ENCODE measurements at regions not wholly inside any gene's neighbourhood (a gene's known extent, or its start where the extent isn't known, plus 50 kb on each side); places are given as distances from the start of the nearest gene placed in this dataset.

DNA sequence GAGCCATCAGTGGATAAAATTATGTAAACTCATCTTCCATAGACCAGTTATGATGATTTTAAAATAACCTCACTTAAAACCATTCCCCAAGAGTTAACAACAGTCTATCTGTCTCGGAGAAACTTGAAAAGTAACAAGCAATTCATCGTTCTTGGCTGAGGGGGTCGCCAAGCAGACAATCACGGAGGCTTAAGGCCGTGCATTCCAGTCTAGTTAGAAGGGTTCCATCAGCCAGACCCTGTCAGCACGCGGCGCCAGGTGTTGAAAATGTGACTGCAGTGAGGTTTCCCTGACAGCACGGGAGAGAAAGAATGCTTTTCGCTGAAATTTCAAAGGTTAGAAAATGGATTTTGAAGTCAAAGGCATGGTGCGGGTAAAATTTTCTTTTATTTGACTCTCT is 1025.0 kb upstream of the CELF2 start:
- H4K20me1 ChIP-seq (ENCODE audit: low read depth, low read length): no peaks in the 10 kb centered on the region
- H3K4me3 ChIP-seq (ENCODE audit: insufficient read depth, low read length, poor library complexity, severe bottlenecking): no peak overlapping the region
- H2AFZ ChIP-seq (ENCODE audit: low read depth, low read length, severe bottlenecking): no peak overlapping the region
- no peaks in the 10 kb centered on the region for H3K9me3 ChIP-seq (ENCODE audit: insufficient read depth, low read length)
- TF ChIP-seq EZH2phosphoT487 (conservative IDR thresholded peaks at IDR 0.05; ENCODE audit: low read length): no peak
- TF ChIP-seq, protein P1, sequence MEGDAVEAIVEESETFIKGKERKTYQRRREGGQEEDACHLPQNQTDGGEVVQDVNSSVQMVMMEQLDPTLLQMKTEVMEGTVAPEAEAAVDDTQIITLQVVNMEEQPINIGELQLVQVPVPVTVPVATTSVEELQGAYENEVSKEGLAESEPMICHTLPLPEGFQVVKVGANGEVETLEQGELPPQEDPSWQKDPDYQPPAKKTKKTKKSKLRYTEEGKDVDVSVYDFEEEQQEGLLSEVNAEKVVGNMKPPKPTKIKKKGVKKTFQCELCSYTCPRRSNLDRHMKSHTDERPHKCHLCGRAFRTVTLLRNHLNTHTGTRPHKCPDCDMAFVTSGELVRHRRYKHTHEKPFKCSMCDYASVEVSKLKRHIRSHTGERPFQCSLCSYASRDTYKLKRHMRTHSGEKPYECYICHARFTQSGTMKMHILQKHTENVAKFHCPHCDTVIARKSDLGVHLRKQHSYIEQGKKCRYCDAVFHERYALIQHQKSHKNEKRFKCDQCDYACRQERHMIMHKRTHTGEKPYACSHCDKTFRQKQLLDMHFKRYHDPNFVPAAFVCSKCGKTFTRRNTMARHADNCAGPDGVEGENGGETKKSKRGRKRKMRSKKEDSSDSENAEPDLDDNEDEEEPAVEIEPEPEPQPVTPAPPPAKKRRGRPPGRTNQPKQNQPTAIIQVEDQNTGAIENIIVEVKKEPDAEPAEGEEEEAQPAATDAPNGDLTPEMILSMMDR (IDR thresholded peaks at IDR 0.05; ENCODE audit: insufficient read depth, low read length, poor library complexity, severe bottlenecking): no peak
- H3K27me3 ChIP-seq (ENCODE audit: low read length): no peaks in the 10 kb centered on the region
- H3K27ac ChIP-seq (ENCODE audit: low read depth, low read length): no peak overlapping the region
- no peak overlapping the region for H3K9ac ChIP-seq (ENCODE audit: low read length)
- no peaks in the 10 kb centered on the region for H3K79me2 ChIP-seq (ENCODE audit: insufficient read depth, low read length)
- H3F3A ChIP-seq (ENCODE audit: insufficient read depth): no peaks in the 10 kb centered on the region
- H3K36me3 ChIP-seq (ENCODE audit: low read length): no peaks in the 10 kb centered on the region
- H3K9me2 ChIP-seq (replicated peaks; ENCODE audit: insufficient read depth, low read length): no peaks in the 10 kb centered on the region
- no peak overlapping the region for H3K4me2 ChIP-seq (ENCODE audit: low read depth, low read length, poor library complexity, severe bottlenecking)

DNA sequence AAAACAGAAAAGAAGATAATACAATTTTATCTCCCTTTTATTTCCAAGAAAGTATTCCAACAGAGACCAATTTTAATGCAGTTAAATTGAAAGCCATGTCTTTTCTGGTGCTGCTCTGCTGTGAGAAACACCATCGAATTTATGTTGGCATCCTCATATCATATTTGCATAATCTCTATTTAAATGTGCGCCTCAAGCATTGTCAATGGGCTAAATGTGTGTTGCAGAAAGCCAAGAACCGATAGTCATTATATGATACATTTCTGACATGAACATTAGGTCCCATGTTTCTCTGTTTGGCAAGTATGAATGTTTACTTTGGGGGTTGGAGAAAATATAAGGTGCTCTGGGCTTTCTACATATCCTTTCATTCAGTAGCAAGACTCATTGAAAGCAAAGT is 1023.5 kb upstream of the CELF2 start:
- Histone ChIP-seq H3K4me3 (ENCODE audit: insufficient read depth, low read length, poor library complexity, severe bottlenecking) (no peak overlapping the region), H2AFZ (ENCODE audit: low read depth, low read length, severe bottlenecking) (no peak overlapping the region), H3K27me3 (ENCODE audit: low read length) (no peaks in the 10 kb centered on the region), H3K79me2 (ENCODE audit: insufficient read depth, low read length) (no peaks in the 10 kb centered on the region), H3K9ac (ENCODE audit: low read length) (no peak overlapping the region), H4K20me1 (ENCODE audit: low read depth, low read length) (no peaks in the 10 kb centered on the region), H3K4me2 (ENCODE audit: low read depth, low read length, poor library complexity, severe bottlenecking) (no peak overlapping the region), H3K36me3 (ENCODE audit: low read length) (no peaks in the 10 kb centered on the region), H3K9me2 (replicated peaks; ENCODE audit: insufficient read depth, low read length) (no peaks in the 10 kb centered on the region), H3F3A (ENCODE audit: insufficient read depth) (no peaks in the 10 kb centered on the region), H3K9me3 (ENCODE audit: insufficient read depth, low read length) (no peaks in the 10 kb centered on the region), H3K27ac (ENCODE audit: low read depth, low read length) (no peak overlapping the region)
- TF ChIP-seq EZH2phosphoT487 (conservative IDR thresholded peaks at IDR 0.05; ENCODE audit: low read length): no peak
- TF ChIP-seq, protein P1 (IDR thresholded peaks at IDR 0.05; ENCODE audit: insufficient read depth, low read length, poor library complexity, severe bottlenecking): no peak

DNA sequence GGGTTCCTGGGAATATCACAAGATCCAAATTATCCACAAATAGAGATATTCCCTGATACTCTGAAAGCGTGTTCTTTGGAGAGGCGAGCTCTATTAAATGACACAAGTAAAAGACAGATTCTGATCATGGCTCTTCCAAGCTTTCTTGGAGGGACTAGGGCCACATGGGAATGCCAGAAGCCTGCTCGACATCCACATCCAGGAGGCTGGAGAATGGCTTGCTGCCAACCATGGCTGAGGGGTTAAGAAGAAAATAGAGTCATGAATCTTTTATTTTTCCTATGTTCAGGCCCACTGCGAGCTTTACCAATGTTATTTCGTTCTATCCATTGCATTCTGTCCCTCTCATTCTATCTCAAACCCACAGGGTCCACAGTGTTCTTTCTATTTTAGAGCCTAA is 1018.0 kb upstream of the CELF2 start:
- Histone ChIP-seq H3K9me2 (replicated peaks; ENCODE audit: insufficient read depth, low read length) (no peaks in the 10 kb centered on the region), H3K27me3 (ENCODE audit: low read length) (no peaks in the 10 kb centered on the region), H3F3A (ENCODE audit: insufficient read depth) (no peaks in the 10 kb centered on the region), H3K4me3 (ENCODE audit: insufficient read depth, low read length, poor library complexity, severe bottlenecking) (no peak overlapping the region), H2AFZ (ENCODE audit: low read depth, low read length, severe bottlenecking) (no peak overlapping the region), H3K4me2 (ENCODE audit: low read depth, low read length, poor library complexity, severe bottlenecking) (no peak overlapping the region), H3K79me2 (ENCODE audit: insufficient read depth, low read length) (no peaks in the 10 kb centered on the region), H3K27ac (ENCODE audit: low read depth, low read length) (no peak overlapping the region), H3K9me3 (ENCODE audit: insufficient read depth, low read length) (no peaks in the 10 kb centered on the region), H3K9ac (ENCODE audit: low read length) (no peak overlapping the region), H3K36me3 (ENCODE audit: low read length) (no peaks in the 10 kb centered on the region), H4K20me1 (ENCODE audit: low read depth, low read length) (no peaks in the 10 kb centered on the region)
- TF ChIP-seq, protein P1 (IDR thresholded peaks at IDR 0.05; ENCODE audit: insufficient read depth, low read length, poor library complexity, severe bottlenecking): no peak
- no peak for TF ChIP-seq EZH2phosphoT487 (conservative IDR thresholded peaks at IDR 0.05; ENCODE audit: low read length)
